ENCODE measurements at regions not wholly inside any gene's neighbourhood (a gene's known extent, or its start where the extent isn't known, plus 50 kb on each side); places are given as distances from the start of the nearest gene placed in this dataset.

GRCh38 chr11:92687724-92688123 lies 281.7 kb upstream of the MTNR1B start:
- no peaks in the 10 kb centered on the region for H3K4me1 ChIP-seq
- WGBS, 2 donors, result 86 to 87% methylated on average over 4 of the region's 4 CpGs
- H3K9me3 ChIP-seq, result no peaks in the 10 kb centered on the region
- TF ChIP-seq CTCF (IDR thresholded peaks at IDR 0.05), result no peak
- DNase-seq (no peak), ATAC-seq (no peak)
- no peaks in the 10 kb centered on the region for H3K36me3 ChIP-seq
- no peaks in the 10 kb centered on the region for H3K27me3 ChIP-seq
- H3K27ac ChIP-seq, result no peak overlapping the region
- intact Hi-C loops (cut with DNase I), result no loop called here
- no peak overlapping the region for H3K4me3 ChIP-seq

DNA sequence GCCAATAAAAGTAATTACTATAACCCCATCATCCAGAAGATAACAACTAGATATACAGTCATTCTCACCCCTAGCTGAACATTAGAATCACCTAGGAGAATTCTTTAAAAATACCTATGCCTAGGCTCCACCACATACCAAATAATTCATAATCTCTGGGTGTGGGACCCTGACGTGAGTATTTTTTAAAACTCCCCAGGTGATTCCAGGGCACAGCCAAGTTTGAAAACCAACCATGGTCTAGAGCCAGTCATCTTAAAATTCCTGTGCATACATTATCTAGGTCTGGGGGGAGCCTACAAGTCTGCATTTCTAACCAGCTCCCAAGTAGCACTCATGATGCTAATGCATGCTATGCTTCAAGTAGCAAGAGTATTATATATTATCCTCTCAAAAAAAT lies 281.0 kb upstream of the MTNR1B start:
- no peaks in the 10 kb centered on the region for H3K27me3 ChIP-seq
- DNase-seq, result no peak
- no peak for ATAC-seq
- WGBS, 2 donors, result 76 to 78% methylated on average over 1 of the region's 1 CpG
- no peaks in the 10 kb centered on the region for H3K36me3 ChIP-seq
- intact Hi-C loops (cut with DNase I), result no loop called here
- no peaks in the 10 kb centered on the region for H3K4me1 ChIP-seq
- no peak overlapping the region for H3K4me3 ChIP-seq
- H3K27ac ChIP-seq, result no peak overlapping the region
- no peaks in the 10 kb centered on the region for H3K9me3 ChIP-seq
- no peak for TF ChIP-seq CTCF (IDR thresholded peaks at IDR 0.05)

DNA sequence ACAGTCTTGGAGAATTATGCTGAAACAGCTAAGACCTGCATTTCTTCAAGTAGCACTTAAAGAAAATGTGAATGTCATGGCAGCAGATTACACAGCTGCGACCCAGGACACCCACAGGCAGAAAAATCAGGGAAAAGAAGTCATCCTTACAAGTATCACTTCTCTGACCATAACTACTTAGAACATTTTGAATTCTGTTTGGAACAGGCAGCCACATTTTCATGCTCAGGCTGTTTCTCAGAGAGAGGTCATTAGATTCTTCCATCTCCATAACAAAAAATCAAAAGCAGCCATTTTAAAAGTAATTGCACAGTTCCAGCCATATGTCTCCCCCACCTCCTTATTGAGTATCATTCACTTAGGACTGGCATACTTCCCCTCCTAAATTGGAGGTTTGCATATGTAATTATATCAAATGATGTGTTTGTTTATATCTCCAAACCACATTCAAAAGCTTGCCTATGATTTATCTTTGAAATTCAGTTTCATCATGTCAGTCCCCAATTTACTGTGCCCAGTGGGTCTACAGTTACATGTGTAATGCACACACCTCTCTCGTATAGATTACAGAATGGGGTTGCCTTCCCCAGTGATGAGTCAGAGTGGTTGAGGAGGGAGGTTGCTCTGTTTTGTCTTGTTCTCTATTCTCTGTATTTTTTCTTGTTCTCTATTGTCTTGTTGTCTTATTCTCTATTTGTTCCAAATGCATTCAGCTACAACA lies 276.5 kb upstream of the MTNR1B start:
- Histone ChIP-seq H3K27ac (no peak overlapping the region), H3K4me3 (no peak overlapping the region), H3K9me3 (no peaks in the 10 kb centered on the region), H3K36me3 (no peaks in the 10 kb centered on the region), H3K4me1 (peaks cover 0 to under 1% (median 0%) of the 10 kb centered on the region in 9 donors), H3K27me3 (no peaks in the 10 kb centered on the region)
- 73 to 80% methylated on average over 2 of the region's 2 CpGs for WGBS, 2 donors
- ATAC-seq (no peak), DNase-seq (no peak)
- intact Hi-C loops (cut with DNase I), result no loop called here
- TF ChIP-seq CTCF (IDR thresholded peaks at IDR 0.05), result no peak

DNA sequence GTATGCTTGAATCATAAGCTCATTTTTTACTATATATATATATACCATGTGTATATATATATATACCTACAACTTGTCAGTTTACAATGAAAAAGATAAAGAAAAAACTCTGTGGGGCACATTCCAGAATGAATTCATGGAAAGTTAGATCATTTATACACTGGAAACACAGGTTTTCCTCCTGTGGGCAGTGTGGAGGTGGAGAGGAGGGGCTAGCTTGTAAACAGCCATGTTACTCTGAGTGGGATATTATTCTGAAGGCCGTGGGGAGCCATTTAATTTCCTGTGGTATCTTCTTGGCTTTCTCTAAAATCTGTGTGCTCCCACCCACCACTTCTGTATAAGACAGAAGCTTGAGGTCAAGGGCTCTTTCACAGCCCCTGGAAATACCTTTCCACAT lies 273.4 kb upstream of the MTNR1B start:
- no peak for TF ChIP-seq CTCF (IDR thresholded peaks at IDR 0.05)
- intact Hi-C loops (cut with DNase I), result no loop called here
- H3K4me1 ChIP-seq, result peaks cover 0 to 3% (median 0%) of the 10 kb centered on the region in 9 donors

More for the DNA sequence above, 273.4 kb upstream of the MTNR1B start:
- no peak for ATAC-seq
- Histone ChIP-seq H3K27me3 (no peaks in the 10 kb centered on the region), H3K9me3 (no peaks in the 10 kb centered on the region), H3K36me3 (no peaks in the 10 kb centered on the region), H3K27ac (no peak overlapping the region), H3K4me3 (no peak overlapping the region)
- 87 to 96% methylated on average over 1 of the region's 1 CpG for WGBS, 2 donors
- DNase-seq, result no peak
